ACHN (cell line): ENCODE measurements at regions not wholly inside any gene's neighbourhood (a gene's known extent, or its start where the extent isn't known, plus 50 kb on each side); places are given as distances from the start of the nearest gene placed in this dataset.
"Not testable (repeated sequence)": the region's sequence is repeated elsewhere in the genome, so short reads cannot be mapped to it uniquely, and the experiment has no call there.

Experiments used
- DNase-seq: peaks from one replicate; pipeline ENCODE4 v3.0.0-alpha.2; 2015
- in situ Hi-C: cut with HindIII; loops from 2 replicates; pipeline ENCODE4 v1.10.0; 2017; ENCODE audit warnings: low sequenced_read_pairs, low pct_ligation_motif_present, low pct_unique_long_range_greater_than_20kb

- no peak for DNase-seq
- in situ Hi-C loops, result no loop called here
Measured at GRCh38 chr12:131314524-131315090, 360.9 kb downstream of the ADGRD1 start.

- no peak for DNase-seq
- in situ Hi-C loops, result no loop called here
Measured at GRCh38 chr12:131315601-131316000, 361.9 kb downstream of the ADGRD1 start.

- in situ Hi-C loops, result no loop called here
Measured at GRCh38 chr12:131316388-131316787, 362.7 kb downstream of the ADGRD1 start.

GRCh38 chr12:131318045-131318685, 364.5 kb downstream of the ADGRD1 start:
- in situ Hi-C loops, result no loop called here
- no peak for DNase-seq

More at GRCh38 chr12:131316388-131316787, 362.7 kb downstream of the ADGRD1 start:
- no peak for DNase-seq

GRCh38 chr12:131321988-131322387, 368.3 kb downstream of the ADGRD1 start:
- DNase-seq, result no peak
- in situ Hi-C loops, result no loop called here

GRCh38 chr12:131322460-131322859, 368.8 kb downstream of the ADGRD1 start:
- DNase-seq, in situ Hi-C loops: not testable (repeated sequence)

DNA sequence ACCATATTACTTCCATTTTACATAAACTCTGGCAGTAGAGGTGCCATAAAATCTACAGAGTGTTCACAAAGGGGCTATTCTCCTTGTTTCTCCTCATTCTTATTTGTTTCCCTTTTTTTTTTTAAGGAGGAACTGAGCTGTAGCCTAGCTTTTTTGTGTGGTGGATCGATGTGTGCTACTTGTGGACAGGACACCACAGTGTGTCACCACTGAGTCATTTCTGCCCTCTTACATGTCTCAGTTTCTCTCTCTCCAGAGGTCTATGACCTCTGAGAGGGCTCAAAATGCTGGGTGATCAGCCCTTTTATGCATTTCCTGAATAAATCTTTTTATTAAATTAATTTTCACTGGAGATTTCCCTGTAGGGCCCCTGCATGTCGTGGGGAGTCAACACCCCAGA, 370.2 kb downstream of the ADGRD1 start:
- DNase-seq, result no peak
- in situ Hi-C loops, result no loop called here

GRCh38 chr12:131327521-131328488, 374.1 kb downstream of the ADGRD1 start:
- no peak for DNase-seq
- in situ Hi-C loops, result no loop called here

- DNase-seq, in situ Hi-C loops: not testable (repeated sequence)
Measured at GRCh38 chr12:131328861-131329845, 375.4 kb downstream of the ADGRD1 start.

- in situ Hi-C loops, result no loop called here
- DNase-seq, result no peak
Measured at GRCh38 chr12:131330106-131330815, 376.6 kb downstream of the ADGRD1 start.

DNA sequence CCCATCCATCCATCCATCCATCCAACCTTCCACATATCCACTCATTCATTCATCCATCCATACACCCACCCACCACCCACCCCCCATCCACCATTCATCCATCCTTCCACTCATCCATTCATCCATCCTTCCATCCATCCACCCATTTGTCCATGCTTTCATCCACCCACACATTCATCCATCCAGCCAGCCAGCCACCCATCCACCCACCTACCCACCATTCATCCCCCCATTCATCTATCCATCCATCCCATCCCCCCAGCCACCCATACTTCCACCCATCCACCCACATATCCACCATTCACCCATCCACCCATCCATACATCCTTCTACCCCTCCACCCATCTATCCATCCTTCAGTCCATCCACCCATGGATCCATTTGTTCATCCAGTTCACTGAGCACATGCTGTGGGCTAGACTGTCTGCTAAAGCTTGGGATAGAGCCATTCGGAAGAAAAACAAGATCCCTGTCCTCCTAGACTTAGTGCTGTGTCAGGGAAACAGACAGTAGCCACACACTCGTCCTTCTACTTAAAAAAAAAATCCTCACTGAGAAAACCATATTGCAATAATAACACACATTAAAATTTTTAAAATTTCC, 377.5 kb downstream of the ADGRD1 start:
- in situ Hi-C loops, result no loop called here
- no peak for DNase-seq

GRCh38 chr12:131332224-131332623, 378.5 kb downstream of the ADGRD1 start:
- no peak for DNase-seq
- in situ Hi-C loops, result no loop called here

- in situ Hi-C loops, result no loop called here
- DNase-seq, result no peak
Measured at GRCh38 chr12:131333136-131333535, 377.8 kb upstream of the SFSWAP start.

- in situ Hi-C loops, result no loop called here
- DNase-seq, result no peak
Measured at GRCh38 chr12:131333621-131334440, 377.1 kb upstream of the SFSWAP start.

GRCh38 chr12:131334835-131335234, 376.1 kb upstream of the SFSWAP start:
- DNase-seq, result no peak
- in situ Hi-C loops, result no loop called here

DNA sequence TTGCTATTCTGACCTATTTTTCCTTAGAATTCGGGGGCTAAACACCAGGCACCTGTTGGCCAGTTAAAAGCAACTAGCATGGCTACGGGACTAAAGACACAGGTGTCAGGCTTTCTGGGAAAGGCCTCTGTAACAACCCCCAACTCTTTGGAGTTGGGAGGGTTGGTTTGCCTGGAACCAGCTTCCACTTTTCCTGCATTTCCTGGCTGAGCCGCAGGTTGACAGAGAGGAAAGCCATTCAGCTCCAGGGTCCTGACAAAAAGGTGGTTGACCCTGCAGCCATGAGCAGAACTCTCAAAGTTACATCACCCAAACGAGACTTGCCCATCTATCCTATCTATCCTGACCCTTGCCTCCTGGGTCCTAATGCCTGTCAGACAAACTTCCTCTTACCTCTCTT, 375.4 kb upstream of the SFSWAP start:
- in situ Hi-C loops, result no loop called here
- DNase-seq, result no peak

- DNase-seq, in situ Hi-C loops: not testable (repeated sequence)
Measured at GRCh38 chr12:131337861-131338260, 373.0 kb upstream of the SFSWAP start.
